SK-N-SH (cell line): ENCODE measurements at regions not wholly inside any gene's neighbourhood (a gene's known extent, or its start where the extent isn't known, plus 50 kb on each side); places are given as distances from the start of the nearest gene placed in this dataset.

Source experiments
- CHD2 ChIP-seq: fragments of 150-350 bp; IDR thresholded peaks from 2 replicates; pipeline ENCODE4 v1.6.1; 2018; ENCODE audit warnings: low read length; ENCODE audit not compliant: partially characterized antibody
- CTCF ChIP-seq: fragments of 200-600 bp; sonication (generic); IDR thresholded peaks from 2 replicates; pipeline ENCODE4 v1.6.1; 2017; ENCODE audit warnings: antibody characterized with exemption, mild to moderate bottlenecking, moderate library complexity
- EP300 ChIP-seq, 2 experiments: IDR thresholded peaks; 2 replicates each; pipeline versions ENCODE4 v1.4.0 to v1.6.1; 2012; ENCODE audit warnings: borderline replicate concordance in 1 of 2, low read depth in 1 of 2, low read length in 1 of 2
- EZH2phosphoT487 ChIP-seq: fragments of 200-600 bp; sonication (generic); IDR thresholded peaks from 2 replicates; pipeline ENCODE4 v1.6.1; 2017; ENCODE audit warnings: low read depth, mixed run types, mild to moderate bottlenecking, antibody characterized with exemption, moderate library complexity, borderline replicate concordance
- FOXJ3 ChIP-seq: sonication (generic); formaldehyde crosslinking; IDR thresholded peaks from 2 replicates; pipeline ENCODE4 v1.5.1; 2020; ENCODE audit warnings: mild to moderate bottlenecking, missing genetic modification reagents
- FOXM1 ChIP-seq: IDR thresholded peaks from 2 replicates; pipeline ENCODE4 v1.4.0; 2012; ENCODE audit warnings: low read depth, mild to moderate bottlenecking
- GABPA ChIP-seq: IDR thresholded peaks from 2 replicates; pipeline ENCODE4 v1.4.0; 2012; ENCODE audit warnings: low read depth, mild to moderate bottlenecking
- JUND ChIP-seq: IDR thresholded peaks from 2 replicates; pipeline ENCODE4 v1.4.0; 2012
- MXI1 ChIP-seq: IDR thresholded peaks from 2 replicates; pipeline ENCODE4 v1.6.1; 2012; ENCODE audit warnings: mild to moderate bottlenecking, low read depth, low read length, improper control_type of control experiment
- NRF1 ChIP-seq: IDR thresholded peaks from 2 replicates; pipeline ENCODE4 v1.6.1; 2012; ENCODE audit warnings: low read depth, mild to moderate bottlenecking, low read length
- POLR2AphosphoS5 ChIP-seq: IDR thresholded peaks from 2 replicates; pipeline ENCODE4 v1.6.1; 2012; ENCODE audit warnings: low read depth, low read length
- REST ChIP-seq: IDR thresholded peaks from 2 replicates; pipeline ENCODE4 v1.6.1; 2012; ENCODE audit warnings: mild to moderate bottlenecking, low read depth, low read length, moderate library complexity
- TAF1 ChIP-seq: IDR thresholded peaks from 2 replicates; pipeline ENCODE4 v1.6.1; 2012; ENCODE audit warnings: low read depth, mild to moderate bottlenecking, low read length, moderate library complexity, borderline replicate concordance
- TF ChIP-seq, protein P1 (sequence below): IDR thresholded peaks from 2 replicates; pipeline ENCODE4; 2012

- TF ChIP-seq CTCF (no peak), REST (no peak), MXI1 (no peak), EP300 (IDR thresholded peaks at IDR 0.05; ENCODE audit: borderline replicate concordance in 1 of 2, low read depth in 1 of 2, low read length in 1 of 2) (no peak), JUND (no peak), POLR2AphosphoS5 (no peak), EZH2phosphoT487 (no peak), NRF1 (no peak), TAF1 (no peak), FOXJ3 (CRISPR knock-in tag) (no peak), GABPA (no peak), CHD2 (no peak), FOXM1 (no peak)
- TF ChIP-seq, protein P1, sequence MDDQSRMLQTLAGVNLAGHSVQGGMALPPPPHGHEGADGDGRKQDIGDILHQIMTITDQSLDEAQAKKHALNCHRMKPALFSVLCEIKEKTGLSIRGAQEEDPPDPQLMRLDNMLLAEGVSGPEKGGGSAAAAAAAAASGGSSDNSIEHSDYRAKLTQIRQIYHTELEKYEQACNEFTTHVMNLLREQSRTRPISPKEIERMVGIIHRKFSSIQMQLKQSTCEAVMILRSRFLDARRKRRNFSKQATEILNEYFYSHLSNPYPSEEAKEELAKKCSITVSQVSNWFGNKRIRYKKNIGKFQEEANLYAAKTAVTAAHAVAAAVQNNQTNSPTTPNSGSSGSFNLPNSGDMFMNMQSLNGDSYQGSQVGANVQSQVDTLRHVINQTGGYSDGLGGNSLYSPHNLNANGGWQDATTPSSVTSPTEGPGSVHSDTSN = no peak
Observed at GRCh38 chr2:67164771-67165522, 232.2 kb upstream of the ETAA1 start.
